IMR-90 (cell line): ENCODE measurements at regions not wholly inside any gene's neighbourhood (a gene's known extent, or its start where the extent isn't known, plus 50 kb on each side); places are given as distances from the start of the nearest gene placed in this dataset.

ENCODE experiments used
- ATAC-seq: fragments of 200-7000 bp; cut with Tn5 transposase; 2 replicates; pipeline ENCODE4 v1.9.1; 2020; ENCODE audit warnings: low read depth, mild to moderate bottlenecking, moderate library complexity
- BruUV-seq: library from RNA; stranded (reverse); fragments of 400-500 nt; replicated peaks from 2 replicates; lab custom pipeline; 2021; lab: Mats Ljungman, UMichigan
- CTCF ChIA-PET: fragments of 300-600 bp; formaldehyde crosslinking; extraction: SDS; loops from one replicate; lab custom pipeline; 2021; ENCODE audit warnings: antibody characterized with exemption; lab: Yijun Ruan, JAX
- POLR2A ChIA-PET: fragments of 300-600 bp; sonication (Branson Sonifier 250); formaldehyde crosslinking; loops from one replicate; lab custom pipeline; 2022; ENCODE audit warnings: antibody characterized with exemption; ENCODE audit not compliant: unreplicated experiment; lab: Charles Lee
- DNase-seq: peaks from one replicate; pipeline ENCODE4 v3.0.0; 2013
- H2AFZ ChIP-seq: replicated peaks from 2 replicates; pipeline ENCODE3; 2013; ENCODE audit warnings: low read length, mild to moderate bottlenecking; ENCODE audit not compliant: poor library complexity
- H2AK5ac ChIP-seq: 2 replicates; pipeline ENCODE4 v1.6.1; 2013; ENCODE audit warnings: low read depth, low read length, inconsistent platforms
- H2AK9ac ChIP-seq: replicated peaks from 2 replicates; pipeline ENCODE3; 2013; ENCODE audit warnings: mild to moderate bottlenecking, low read depth, low read length, moderate library complexity; ENCODE audit not compliant: poor library complexity
- H2BK120ac ChIP-seq: 2 replicates; pipeline ENCODE4 v1.6.1; 2013; ENCODE audit warnings: low read depth, low read length, inconsistent platforms
- H2BK15ac ChIP-seq: 3 replicates; pipeline ENCODE4 v1.6.1; 2013; ENCODE audit warnings: low read depth, low read length, inconsistent platforms
- H2BK20ac ChIP-seq: 2 replicates; pipeline ENCODE4 v1.6.1; 2013; ENCODE audit warnings: low read depth, mild to moderate bottlenecking, inconsistent platforms, low read length, moderate library complexity
- H2BK5ac ChIP-seq: 2 replicates; pipeline ENCODE4 v1.6.1; 2013; ENCODE audit warnings: mild to moderate bottlenecking, low read depth, low read length, inconsistent platforms; ENCODE audit not compliant: poor library complexity, severe bottlenecking
- H3K14ac ChIP-seq: replicated peaks from 2 replicates; pipeline ENCODE4 v1.6.1; 2013; ENCODE audit warnings: low read depth, low read length, inconsistent platforms
- H3K18ac ChIP-seq: 2 replicates; pipeline ENCODE4 v1.6.1; 2013; ENCODE audit warnings: low read depth, low read length, control low read depth
- H3K23ac ChIP-seq: 2 replicates; pipeline ENCODE4 v1.6.1; 2013; ENCODE audit warnings: low read depth, low read length, inconsistent platforms
- H3K27ac ChIP-seq: 2 replicates; pipeline ENCODE4 v1.5.1; 2013; ENCODE audit warnings: mild to moderate bottlenecking, control low read depth, low read length; ENCODE audit not compliant: insufficient read depth
- H3K27me3 ChIP-seq: 2 replicates; pipeline ENCODE4 v1.6.1; 2013; ENCODE audit warnings: low read length; ENCODE audit not compliant: control insufficient read depth, insufficient read depth
- H3K36me3 ChIP-seq: 2 replicates; pipeline ENCODE4 v1.6.1; 2013; ENCODE audit warnings: low read length, mixed read lengths; ENCODE audit not compliant: control insufficient read depth, insufficient read depth
- H3K4ac ChIP-seq: 2 replicates; pipeline ENCODE4 v1.6.1; 2013; ENCODE audit warnings: low read depth, low read length, inconsistent platforms
- H3K4me1 ChIP-seq: 2 replicates; pipeline ENCODE4 v1.6.1; 2013; ENCODE audit warnings: low read length, mixed read lengths; ENCODE audit not compliant: control insufficient read depth, insufficient read depth
- H3K4me2 ChIP-seq: 2 replicates; pipeline ENCODE4 v1.6.1; 2013; ENCODE audit warnings: low read depth, mild to moderate bottlenecking, control low read depth, low read length, moderate library complexity
- H3K4me3 ChIP-seq: 2 replicates; pipeline ENCODE4 v1.5.1; 2013; ENCODE audit warnings: low read depth, mild to moderate bottlenecking, control low read depth, low read length, moderate library complexity; ENCODE audit not compliant: insufficient read depth
- H3K56ac ChIP-seq: 2 replicates; pipeline ENCODE4 v1.6.1; 2013; ENCODE audit warnings: low read length, inconsistent platforms; ENCODE audit not compliant: insufficient read depth; ENCODE audit errors: extremely low read depth
- H3K79me1 ChIP-seq, 2 experiments: 2 replicates each; pipeline ENCODE4 v1.6.1; 2013; ENCODE audit warnings: low read length in 2 of 2, inconsistent platforms in 1 of 2, low read depth in 1 of 2
- H3K9ac ChIP-seq: 2 replicates; pipeline ENCODE4 v1.6.1; 2013; ENCODE audit warnings: low read depth, low read length, control low read depth
- H3K9me1 ChIP-seq: 2 replicates; pipeline ENCODE4 v1.6.1; 2013; ENCODE audit warnings: low read length, inconsistent platforms; ENCODE audit not compliant: insufficient read depth
- H3K9me3 ChIP-seq: 2 replicates; pipeline ENCODE4 v1.6.1; 2013; ENCODE audit warnings: low read length; ENCODE audit not compliant: control insufficient read depth, insufficient read depth
- H4K20me1 ChIP-seq: 2 replicates; pipeline ENCODE4 v1.6.1; 2013; ENCODE audit warnings: low read length, inconsistent platforms; ENCODE audit not compliant: insufficient read depth
- H4K5ac ChIP-seq: 2 replicates; pipeline ENCODE4 v1.6.1; 2013; ENCODE audit warnings: mild to moderate bottlenecking, low read depth, low read length, control low read depth
- H4K8ac ChIP-seq, 2 experiments: 2 replicates each; pipeline ENCODE4 v1.6.1; 2013; ENCODE audit warnings: low read depth in 2 of 2, low read length in 2 of 2, control low read depth in 1 of 2, inconsistent platforms in 1 of 2
- H4K91ac ChIP-seq: 2 replicates; pipeline ENCODE4 v1.6.1; 2013; ENCODE audit warnings: low read depth, low read length, inconsistent platforms; ENCODE audit not compliant: insufficient read depth
- MAZ ChIP-seq: IDR thresholded peaks from 2 replicates; pipeline ENCODE4 v1.6.1; 2012; ENCODE audit warnings: low read depth, mild to moderate bottlenecking, low read length, improper control_type of control experiment, moderate library complexity, borderline replicate concordance
- WGBS, 2 experiments: methylation state at CpG; one replicate each; pipeline versions ENCODE4 v1.1.5 to v1.1.7; 2013; ENCODE audit warnings: missing lambda C conversion rate in 2 of 2; ENCODE audit not compliant: insufficient read length in 1 of 2; ENCODE audit errors: extremely low coverage in 2 of 2; 5-methylcytosine and 5-hydroxymethylcytosine counted together
- dilution Hi-C: fragments of 300-500 bp; cut with HindIII; formaldehyde crosslinking; loops from one replicate; pipeline ENCODE4 v1.14.3; 2018; ENCODE audit warnings: low sequenced_read_pairs; ENCODE audit not compliant: unreplicated experiment
- in situ Hi-C: fragments of 300-500 bp; cut with MboI; formaldehyde crosslinking; loops from 3 replicates; pipeline ENCODE4 v1.14.3; 2019; ENCODE audit warnings: low sequenced_read_pairs, inconsistent platforms, mixed read lengths
- intact Hi-C: fragments of 100-400 bp; cut with micrococcal nuclease; formaldehyde crosslinking; loops from 2 replicates; pipeline ENCODE4 v1.10.0; 2022

GRCh38 chr6:91428296-91428695 lies 841.4 kb upstream of the MAP3K7 start:
- no peaks in the 10 kb centered on the region for H3K9me1 ChIP-seq
- no peaks in the 10 kb centered on the region for H3K27me3 ChIP-seq
- H3K18ac ChIP-seq: no peak overlapping the region
- H4K8ac ChIP-seq: no peak overlapping the region
- no peak overlapping the region for H2BK15ac ChIP-seq
- no TSS peak for BruUV-seq
- H3K4me1 ChIP-seq: no peaks in the 10 kb centered on the region
- no peaks in the 10 kb centered on the region for H4K20me1 ChIP-seq
- no peak overlapping the region for H2AK5ac ChIP-seq
- no peak overlapping the region for H4K91ac ChIP-seq
- no peak for DNase-seq
- H3K36me3 ChIP-seq: no peaks in the 10 kb centered on the region
- H2AFZ ChIP-seq: no peak overlapping the region
- H2BK20ac ChIP-seq: no peak overlapping the region
- no peak overlapping the region for H2BK120ac ChIP-seq
- H3K79me1 ChIP-seq: no peaks in the 10 kb centered on the region
- H3K23ac ChIP-seq: no peak overlapping the region
- H3K9ac ChIP-seq: no peak overlapping the region
- POLR2A ChIA-PET: no interaction called here
- in situ Hi-C loops: no loop called here
- intact Hi-C loops: no loop called here
- H3K4ac ChIP-seq: no peak overlapping the region
- H3K9me3 ChIP-seq: no peaks in the 10 kb centered on the region
- H3K4me2 ChIP-seq: no peak overlapping the region
- dilution Hi-C loops: no loop called here
- no peak overlapping the region for H3K14ac ChIP-seq
- H2AK9ac ChIP-seq: no peak overlapping the region
- H2BK5ac ChIP-seq: no peak overlapping the region
- H4K5ac ChIP-seq: no peak overlapping the region
- no peak overlapping the region for H3K27ac ChIP-seq
- ATAC-seq: no peak
- H3K56ac ChIP-seq: no peak overlapping the region
- no CpG with 5 or more reads among the region's 3 CpGs for WGBS, 2 experiments
- no peak overlapping the region for H3K4me3 ChIP-seq
- CTCF ChIA-PET: interaction anchor here (0.5 to 1.0 kb wide), 2 partner anchors 267 to 753 kb away, joined by 3 to 8 read pairs; no protein-coding TSS in a partner anchor
- TF ChIP-seq MAZ: no peak
